ENCODE measurements at regions not wholly inside any gene's neighbourhood (a gene's known extent, or its start where the extent isn't known, plus 50 kb on each side); places are given as distances from the start of the nearest gene placed in this dataset.

GRCh38 chr4:164116286-164116685, 621.8 kb downstream of the TMA16 start:
- no peak overlapping the region for H3K4me3 ChIP-seq (ENCODE audit: low read depth, low read length, poor library complexity, severe bottlenecking)
- ChIA-PET CTCF (ENCODE audit: unreplicated experiment) (no interaction called here), POLR2A (no interaction called here)
- H3K27ac ChIP-seq (ENCODE audit: low read depth, low read length, poor library complexity, severe bottlenecking): no peak overlapping the region
- no peaks in the 10 kb centered on the region for H3K9me2 ChIP-seq (ENCODE audit: insufficient read depth, low read length)
- DNase-seq (ENCODE audit: low spot score): no peak
- H3K4me2 ChIP-seq (ENCODE audit: low read length): no peak overlapping the region
- no peaks in the 10 kb centered on the region for H3K4me1 ChIP-seq (ENCODE audit: insufficient read depth, low read length, poor library complexity, severe bottlenecking)
- H3K9me3 ChIP-seq (ENCODE audit: low read length): no peaks in the 10 kb centered on the region
- BruUV-seq (replicated peaks): no TSS peak
- H2AFZ ChIP-seq (ENCODE audit: low read length): no peak overlapping the region
- no peaks in the 10 kb centered on the region for H3K36me3 ChIP-seq (ENCODE audit: insufficient read depth, low read length)
- no peaks in the 10 kb centered on the region for H3K79me2 ChIP-seq (ENCODE audit: insufficient read depth, low read depth, low read length)
- no peaks in the 10 kb centered on the region for H4K20me1 ChIP-seq (ENCODE audit: insufficient read depth, low read length)
- intact Hi-C loops (cut with micrococcal nuclease; ENCODE audit: unreplicated experiment): no loop called here
- TF ChIP-seq, protein P1, sequence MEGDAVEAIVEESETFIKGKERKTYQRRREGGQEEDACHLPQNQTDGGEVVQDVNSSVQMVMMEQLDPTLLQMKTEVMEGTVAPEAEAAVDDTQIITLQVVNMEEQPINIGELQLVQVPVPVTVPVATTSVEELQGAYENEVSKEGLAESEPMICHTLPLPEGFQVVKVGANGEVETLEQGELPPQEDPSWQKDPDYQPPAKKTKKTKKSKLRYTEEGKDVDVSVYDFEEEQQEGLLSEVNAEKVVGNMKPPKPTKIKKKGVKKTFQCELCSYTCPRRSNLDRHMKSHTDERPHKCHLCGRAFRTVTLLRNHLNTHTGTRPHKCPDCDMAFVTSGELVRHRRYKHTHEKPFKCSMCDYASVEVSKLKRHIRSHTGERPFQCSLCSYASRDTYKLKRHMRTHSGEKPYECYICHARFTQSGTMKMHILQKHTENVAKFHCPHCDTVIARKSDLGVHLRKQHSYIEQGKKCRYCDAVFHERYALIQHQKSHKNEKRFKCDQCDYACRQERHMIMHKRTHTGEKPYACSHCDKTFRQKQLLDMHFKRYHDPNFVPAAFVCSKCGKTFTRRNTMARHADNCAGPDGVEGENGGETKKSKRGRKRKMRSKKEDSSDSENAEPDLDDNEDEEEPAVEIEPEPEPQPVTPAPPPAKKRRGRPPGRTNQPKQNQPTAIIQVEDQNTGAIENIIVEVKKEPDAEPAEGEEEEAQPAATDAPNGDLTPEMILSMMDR (conservative IDR thresholded peaks at IDR 0.05; ENCODE audit: low read length): no peak
- no peak for TF ChIP-seq EZH2phosphoT487 (IDR thresholded peaks at IDR 0.05; ENCODE audit: borderline replicate concordance, low read depth, low read length)

DNA sequence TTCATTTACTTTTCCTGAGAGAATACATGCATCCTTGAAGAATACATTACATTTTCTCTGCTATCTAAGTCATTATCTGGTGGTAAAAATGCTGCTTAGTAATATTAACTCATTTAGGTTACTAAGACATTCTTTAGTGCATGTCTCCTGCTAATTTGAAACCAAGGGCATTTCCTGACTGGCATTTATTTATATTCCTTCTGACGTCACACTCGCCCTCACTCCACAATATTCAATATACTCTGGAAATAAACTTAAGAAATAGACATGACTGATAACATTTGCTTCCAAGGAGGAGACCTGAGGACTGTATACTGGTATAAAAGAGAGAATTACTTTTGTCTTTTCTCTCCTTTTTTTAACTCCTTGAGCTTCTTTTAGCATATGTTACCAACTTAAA, 619.5 kb upstream of the SMIM31 start:
- Histone ChIP-seq H4K20me1 (ENCODE audit: insufficient read depth, low read length) (no peaks in the 10 kb centered on the region), H3K4me3 (ENCODE audit: low read depth, low read length, poor library complexity, severe bottlenecking) (no peak overlapping the region), H3K9me2 (ENCODE audit: insufficient read depth, low read length) (no peaks in the 10 kb centered on the region), H3K79me2 (ENCODE audit: insufficient read depth, low read depth, low read length) (no peaks in the 10 kb centered on the region), H3K4me1 (ENCODE audit: insufficient read depth, low read length, poor library complexity, severe bottlenecking) (no peaks in the 10 kb centered on the region), H3K36me3 (ENCODE audit: insufficient read depth, low read length) (no peaks in the 10 kb centered on the region), H3K9me3 (ENCODE audit: low read length) (no peaks in the 10 kb centered on the region), H2AFZ (ENCODE audit: low read length) (no peak overlapping the region), H3K4me2 (ENCODE audit: low read length) (no peak overlapping the region), H3K27ac (ENCODE audit: low read depth, low read length, poor library complexity, severe bottlenecking) (no peak overlapping the region)
- TF ChIP-seq, protein P1 (conservative IDR thresholded peaks at IDR 0.05; ENCODE audit: low read length): no peak
- intact Hi-C loops (cut with micrococcal nuclease; ENCODE audit: unreplicated experiment): no loop called here
- CTCF ChIA-PET (ENCODE audit: unreplicated experiment): no interaction called here
- DNase-seq (ENCODE audit: low spot score): no peak
- POLR2A ChIA-PET: interaction anchor here (0.7 kb wide), 1 partner anchor 35 kb away, joined by 3 read pairs; no protein-coding TSS in a partner anchor
- BruUV-seq (replicated peaks): no TSS peak

GRCh38 chr4:164136180-164136616, 617.7 kb upstream of the SMIM31 start:
- no peaks in the 10 kb centered on the region for H3K9me2 ChIP-seq (ENCODE audit: insufficient read depth, low read length)
- no peaks in the 10 kb centered on the region for H4K20me1 ChIP-seq (ENCODE audit: insufficient read depth, low read length)
- intact Hi-C loops (cut with micrococcal nuclease; ENCODE audit: unreplicated experiment): no loop called here
- no peaks in the 10 kb centered on the region for H3K36me3 ChIP-seq (ENCODE audit: insufficient read depth, low read length)
- H3K9me3 ChIP-seq (ENCODE audit: low read length): no peaks in the 10 kb centered on the region
- CTCF ChIA-PET (ENCODE audit: unreplicated experiment): no interaction called here
- POLR2A ChIA-PET: interaction anchor here (1.1 kb wide), 1 partner anchor 12 kb away, joined by 6 read pairs; no protein-coding TSS in a partner anchor
- H3K4me1 ChIP-seq (ENCODE audit: insufficient read depth, low read length, poor library complexity, severe bottlenecking): no peaks in the 10 kb centered on the region
- TF ChIP-seq EZH2phosphoT487 (IDR thresholded peaks at IDR 0.05; ENCODE audit: borderline replicate concordance, low read depth, low read length): no peak
- TF ChIP-seq, protein P1 (conservative IDR thresholded peaks at IDR 0.05; ENCODE audit: low read length): no peak
- H3K79me2 ChIP-seq (ENCODE audit: insufficient read depth, low read depth, low read length): no peaks in the 10 kb centered on the region
- H3K4me2 ChIP-seq (ENCODE audit: low read length): no peak overlapping the region
- BruUV-seq (replicated peaks): no TSS peak
- no peak for DNase-seq (ENCODE audit: low spot score)
- H3K4me3 ChIP-seq (ENCODE audit: low read depth, low read length, poor library complexity, severe bottlenecking): no peak overlapping the region
- no peak overlapping the region for H2AFZ ChIP-seq (ENCODE audit: low read length)
- no peak overlapping the region for H3K27ac ChIP-seq (ENCODE audit: low read depth, low read length, poor library complexity, severe bottlenecking)

Measured in OCI-LY7 (cell line).